HPDE6-E6E7 (cell line): ENCODE measurements at regions not wholly inside any gene's neighbourhood (a gene's known extent, or its start where the extent isn't known, plus 50 kb on each side); places are given as distances from the start of the nearest gene placed in this dataset.
"Not testable (repeated sequence)": the region's sequence is repeated elsewhere in the genome, so short reads cannot be mapped to it uniquely, and the experiment has no call there.

Experiments used
- DNase-seq: peaks from one replicate; pipeline ENCODE4 v3.0.0; 2011; ENCODE audit warnings: missing footprints; ENCODE audit errors: extremely low spot score

DNA sequence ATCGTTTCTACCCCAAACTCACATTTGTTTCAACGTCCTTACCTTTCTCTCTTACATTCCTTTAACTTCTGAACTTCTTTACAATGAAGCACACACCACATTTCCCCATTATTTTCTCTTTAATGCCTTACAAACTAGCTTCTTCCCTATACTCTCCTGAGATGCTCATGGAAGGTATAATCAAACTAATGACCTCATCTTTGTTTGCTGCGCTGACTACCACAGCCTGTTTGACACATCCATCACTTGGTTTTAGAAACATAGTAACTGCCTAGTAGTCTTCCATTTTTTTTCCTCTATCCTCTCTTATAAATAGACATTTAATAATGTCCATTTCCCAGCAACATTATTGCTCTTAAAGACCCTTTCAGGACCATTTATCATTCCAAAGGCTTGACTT lies 230.5 kb upstream of the LRTM1 start:
- no peak for DNase-seq

DNA sequence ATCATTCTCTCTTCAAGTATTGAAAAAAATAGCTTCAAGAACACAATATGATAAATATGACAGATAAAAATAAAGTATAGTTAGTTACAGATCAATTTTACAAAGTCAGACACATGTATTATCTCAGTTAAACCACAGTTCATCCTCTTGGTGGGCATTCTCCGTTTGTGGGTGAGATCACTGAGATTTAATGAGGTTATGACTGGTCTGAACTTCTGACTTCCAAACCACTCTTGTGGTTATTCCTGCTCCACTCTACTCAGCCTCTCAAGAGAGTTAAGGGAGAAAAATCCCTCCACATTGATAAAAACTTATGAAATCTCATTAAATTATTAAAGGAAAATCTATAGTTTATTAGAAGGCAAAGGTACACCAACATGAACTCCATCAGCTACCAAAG lies 229.9 kb upstream of the LRTM1 start:
- no peak for DNase-seq

DNA sequence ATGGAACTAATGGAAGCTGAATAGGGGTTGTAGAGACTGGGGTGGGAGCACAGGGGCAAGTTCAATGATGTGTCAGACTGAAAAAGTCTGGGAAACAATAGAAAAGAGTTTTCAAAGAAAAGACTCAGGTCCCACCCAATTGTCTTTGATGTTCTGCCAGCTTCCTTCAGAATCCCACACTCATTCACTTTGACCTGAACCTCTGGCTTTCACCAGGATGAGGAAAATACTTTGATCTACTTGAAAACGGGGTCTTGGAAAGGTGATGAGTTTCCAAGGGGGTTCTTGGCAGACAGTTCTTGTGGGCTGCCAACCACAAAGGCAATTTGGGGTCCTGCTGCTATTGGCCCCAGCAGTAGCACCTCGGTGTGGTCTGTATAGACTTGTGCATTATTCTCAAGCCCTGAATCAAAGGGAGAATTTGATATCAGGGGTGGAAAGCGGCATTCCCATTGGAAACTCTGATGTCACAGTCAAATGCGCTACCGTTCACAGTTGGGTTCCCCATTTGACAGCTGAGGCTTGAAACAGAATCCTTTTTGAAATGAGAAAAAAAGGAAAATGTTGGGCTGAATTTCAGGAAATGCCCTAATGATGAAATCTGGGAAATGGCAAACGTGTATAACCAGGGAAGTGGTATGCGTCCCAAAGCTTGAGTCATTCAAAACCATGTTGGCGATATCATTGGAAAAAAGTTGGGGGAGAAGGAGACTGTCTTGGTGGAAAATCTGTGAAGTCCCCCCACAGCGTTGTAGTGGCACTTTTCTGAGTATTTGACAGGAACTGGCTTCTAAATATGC lies 229.2 kb upstream of the LRTM1 start:
- no peak for DNase-seq

DNA sequence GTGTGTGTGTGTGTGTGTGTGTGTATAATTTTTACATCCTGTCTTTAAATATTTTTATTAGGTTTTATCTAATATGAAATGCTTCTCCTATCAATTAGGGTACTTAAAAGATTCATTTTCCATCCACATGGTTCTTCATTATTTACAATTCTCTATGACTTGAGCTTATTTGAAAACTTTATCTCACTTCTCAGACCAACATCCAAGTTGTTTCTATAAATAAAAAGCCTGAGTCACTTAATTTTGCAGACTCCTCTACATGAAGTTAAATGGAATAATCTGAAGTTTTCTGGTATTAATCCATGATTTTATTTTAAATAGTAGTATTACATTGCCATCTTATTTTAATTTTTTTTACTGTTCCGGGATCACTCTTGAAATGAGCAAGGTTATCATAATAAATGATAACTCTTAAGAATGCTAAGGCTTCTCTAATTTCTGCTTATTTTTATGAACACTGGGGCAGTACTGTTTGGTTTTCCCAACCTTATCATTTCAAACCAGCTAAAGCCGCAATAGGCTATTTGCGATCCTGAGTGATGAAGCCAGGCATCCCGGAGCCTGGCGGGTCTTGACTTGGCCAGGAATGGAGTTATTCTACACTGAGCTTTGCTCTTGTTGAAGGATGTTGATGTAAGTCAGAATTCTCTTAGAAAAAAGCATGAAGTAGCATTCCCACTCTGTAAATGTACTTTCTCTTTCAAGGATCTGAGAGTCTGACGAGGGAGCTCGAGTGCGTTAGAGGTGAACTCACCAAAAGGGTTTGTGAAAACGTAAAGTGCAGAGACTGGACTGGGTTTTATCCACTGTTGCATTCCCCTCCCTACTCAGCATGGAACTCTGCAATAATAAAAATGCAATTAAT lies 220.2 kb upstream of the LRTM1 start:
- no peak for DNase-seq

DNA sequence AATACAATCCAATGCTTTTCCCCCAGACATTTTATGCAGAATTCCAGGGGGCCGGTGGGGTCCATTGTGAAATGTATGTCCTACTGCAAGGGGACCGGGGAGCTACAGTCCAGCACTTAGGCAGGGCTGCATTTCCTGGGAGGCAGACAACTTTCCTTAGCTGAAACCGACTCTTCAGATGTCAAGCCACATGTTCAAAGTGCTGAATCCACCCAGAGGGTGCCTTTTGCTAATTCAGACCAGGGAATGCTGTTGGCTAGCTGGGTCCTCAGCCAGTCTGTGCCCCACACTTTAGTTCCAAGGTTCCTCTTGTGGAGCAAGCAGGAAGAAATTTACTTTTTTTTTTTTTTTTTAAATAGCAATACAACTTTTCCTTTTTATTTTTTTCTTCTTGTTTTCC lies 219.5 kb upstream of the LRTM1 start:
- no peak for DNase-seq

DNA sequence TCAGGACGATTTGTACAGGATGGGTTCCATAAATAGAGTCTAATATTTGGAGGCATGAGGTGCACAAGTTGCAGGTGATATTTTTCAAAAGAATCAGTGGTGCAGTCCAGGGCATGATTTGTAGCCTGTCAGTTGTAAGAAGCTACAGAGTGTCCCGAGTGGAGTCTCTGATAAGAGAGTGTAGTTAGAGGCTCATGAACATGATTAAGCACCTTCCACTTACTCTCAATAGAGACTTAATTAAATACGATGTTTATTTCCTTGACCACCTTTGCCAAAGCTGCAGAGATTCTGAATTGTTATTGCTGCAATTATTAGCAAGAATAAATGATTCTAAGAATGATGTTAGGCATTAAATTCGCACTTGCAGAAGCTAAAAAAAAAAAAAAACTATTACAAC lies 218.4 kb upstream of the LRTM1 start:
- DNase-seq: no peak

DNA sequence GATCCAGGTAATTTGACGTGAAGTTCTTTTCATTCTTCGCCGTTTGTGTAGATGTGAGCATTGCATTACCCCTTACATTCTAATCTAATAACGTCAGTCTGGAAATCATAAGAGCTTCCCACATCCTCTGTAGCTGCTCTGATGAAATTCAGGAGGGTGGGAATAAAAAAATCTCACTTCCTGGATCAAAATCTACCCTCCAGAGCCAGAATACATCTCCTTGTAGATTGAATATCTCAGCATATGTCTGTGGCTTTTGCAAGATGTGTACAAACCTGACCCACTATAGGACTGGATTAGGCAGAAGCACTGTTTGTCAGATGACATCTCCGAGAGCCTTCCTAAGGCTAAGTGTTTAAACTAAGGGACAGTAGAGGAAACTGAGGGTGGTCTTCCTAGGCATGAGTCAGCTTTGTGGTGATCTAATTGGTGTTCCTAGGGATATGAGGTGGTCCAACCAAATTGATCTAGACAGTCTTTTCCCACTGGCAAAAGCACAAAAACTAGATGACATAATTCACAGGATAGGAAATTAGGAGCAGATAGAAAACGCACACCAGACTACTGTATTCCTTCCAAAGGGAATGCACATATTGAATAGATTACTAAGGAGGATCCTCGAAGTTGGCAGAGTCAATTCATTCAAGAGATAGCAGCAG lies 216.3 kb upstream of the LRTM1 start:
- no peak for DNase-seq

DNA sequence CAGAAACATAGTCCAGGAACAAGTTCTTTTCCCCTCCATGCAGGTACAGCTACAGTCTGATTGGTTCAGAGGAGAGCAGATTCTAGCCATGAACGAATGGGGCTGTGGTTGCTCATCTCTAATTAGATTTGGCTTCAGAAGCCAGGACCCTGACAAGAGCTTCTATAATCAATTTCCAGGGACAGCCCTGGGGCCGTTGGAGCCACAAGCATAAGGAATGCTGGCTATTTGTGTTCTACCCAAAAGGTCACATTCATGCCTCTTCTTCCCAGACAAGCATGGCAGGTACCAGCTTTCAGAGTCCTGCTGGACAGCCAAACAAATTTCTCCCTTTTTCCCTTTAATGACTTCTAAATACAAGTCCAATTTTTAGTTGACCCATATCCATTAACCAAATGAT lies 215.5 kb upstream of the LRTM1 start:
- no peak for DNase-seq

DNA sequence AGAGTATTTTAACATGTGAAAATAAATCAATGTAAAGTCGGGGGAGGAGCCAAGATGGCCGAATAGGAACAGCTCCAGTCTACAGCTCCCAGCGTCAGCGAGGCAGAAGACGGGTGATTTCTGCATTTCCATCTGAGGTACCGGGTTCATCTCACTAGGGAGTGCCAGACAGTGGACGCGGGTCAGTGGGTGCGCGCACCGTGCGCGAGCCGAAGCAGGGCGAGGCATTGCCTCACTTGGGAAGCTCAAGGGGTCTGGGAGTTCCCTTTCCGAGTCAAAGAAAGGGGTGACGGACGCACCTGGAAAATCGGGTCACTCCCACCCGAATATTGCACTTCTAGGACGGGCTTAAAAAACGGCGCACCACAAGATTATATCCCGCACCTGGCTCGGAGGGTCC lies 208.4 kb upstream of the LRTM1 start:
- DNase-seq: not testable (repeated sequence)

DNA sequence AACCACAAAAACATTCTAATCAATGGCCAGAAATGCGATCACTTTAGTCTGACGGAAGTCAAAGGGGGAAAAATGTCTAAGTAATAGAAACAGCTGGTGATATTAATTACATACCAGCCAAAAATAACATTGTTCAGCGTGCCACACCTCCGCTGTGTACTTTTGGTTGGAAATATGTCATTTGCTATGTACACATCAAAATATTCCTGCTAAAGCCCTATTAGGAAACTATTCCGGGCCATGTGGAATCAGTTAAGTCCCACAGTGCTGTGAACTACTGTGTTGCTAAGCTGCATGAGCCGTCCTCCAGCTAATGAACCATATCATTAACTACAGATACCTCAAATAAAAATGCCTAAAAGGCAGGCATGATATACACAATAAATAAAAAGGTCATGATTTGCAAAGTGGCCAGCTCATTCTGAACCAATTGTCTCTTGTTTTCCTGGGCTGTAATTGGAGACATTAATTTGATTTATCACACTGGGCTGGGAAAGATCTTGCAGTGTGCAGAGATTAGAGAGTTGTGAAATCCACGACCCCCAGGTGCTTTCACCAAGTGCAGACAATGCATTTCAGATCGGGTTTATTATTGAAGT lies 200.5 kb upstream of the LRTM1 start:
- DNase-seq: no peak

DNA sequence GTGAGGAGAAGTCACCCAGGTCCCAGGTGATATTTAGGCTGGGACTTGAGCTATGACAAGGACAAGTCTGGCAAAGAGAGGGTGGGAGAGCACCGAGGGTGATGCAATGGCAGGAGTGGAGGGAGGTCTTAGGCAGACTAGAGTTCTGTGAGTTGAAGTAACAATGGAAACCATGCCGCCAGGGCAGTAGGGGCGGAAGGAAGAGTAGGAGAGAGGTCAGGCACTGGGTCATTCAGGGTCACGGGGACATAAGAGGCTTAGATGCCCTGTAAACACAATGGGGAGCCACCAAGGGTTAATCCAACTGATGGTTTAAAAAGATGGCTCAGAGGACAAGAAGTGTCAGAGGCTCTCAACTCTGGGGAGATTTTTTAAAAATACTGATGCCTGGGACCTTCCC lies 199.7 kb upstream of the LRTM1 start:
- DNase-seq: no peak

DNA sequence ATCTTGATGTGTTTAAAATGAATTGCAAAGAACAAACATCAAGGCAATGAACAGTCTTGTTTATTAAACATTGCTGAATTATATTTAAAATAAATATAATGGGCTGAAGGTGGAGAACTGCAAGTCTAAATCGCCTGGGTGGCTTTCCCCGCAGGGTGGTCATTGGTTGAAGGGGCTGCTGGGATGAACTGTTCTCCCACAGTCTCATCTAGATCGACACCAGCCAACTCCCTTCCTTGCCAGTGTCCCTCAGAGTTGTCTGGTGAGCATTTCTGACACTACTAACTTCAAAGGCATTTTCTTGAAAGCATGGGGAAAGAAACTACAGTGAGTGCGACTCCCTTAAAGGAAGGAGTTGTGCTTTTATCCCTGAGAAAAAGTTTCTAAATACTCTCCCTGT lies 196.5 kb upstream of the LRTM1 start:
- no peak for DNase-seq
